H1 (cell line): ENCODE measurements at regions not wholly inside any gene's neighbourhood (a gene's known extent, or its start where the extent isn't known, plus 50 kb on each side); places are given as distances from the start of the nearest gene placed in this dataset.

Experiments used
- BCL11A ChIP-seq, 2 experiments: IDR thresholded peaks; one replicate each; pipeline ENCODE4 v1.6.1; 2011; ENCODE audit warnings: low read depth in 2 of 2, low read length in 2 of 2, mild to moderate bottlenecking in 2 of 2
- CHD1 ChIP-seq: IDR thresholded peaks from 2 replicates; pipeline ENCODE4 v1.6.1; 2012; ENCODE audit warnings: low read depth, low read length, improper control_type of control experiment
- E2F6 ChIP-seq: IDR thresholded peaks from 2 replicates; pipeline ENCODE4 v1.6.1; 2012; ENCODE audit warnings: inconsistent platforms
- EP300 ChIP-seq, 2 experiments: IDR thresholded peaks; 1 replicate in 1 of 2; 2 replicates in 1 of 2; pipeline ENCODE4 v1.6.1; 2011 to 2012; ENCODE audit warnings: low read depth in 2 of 2, low read length in 2 of 2, mild to moderate bottlenecking in 2 of 2, borderline replicate concordance in 1 of 2, inconsistent platforms in 1 of 2, moderate library complexity in 1 of 2
- TAF7 ChIP-seq: optimal IDR thresholded peaks from 2 replicates; pipeline ENCODE3; 2011; ENCODE audit warnings: low read depth, mild to moderate bottlenecking, inconsistent platforms, low read length, moderate library complexity, borderline replicate concordance

- no peak for TF ChIP-seq CHD1
- TF ChIP-seq EP300 (IDR thresholded peaks at IDR 0.05; ENCODE audit: borderline replicate concordance in 1 of 2, low read depth in 2 of 2, low read length in 2 of 2) = no peak
- no peak for TF ChIP-seq BCL11A (IDR thresholded peaks at IDR 0.05; ENCODE audit: low read depth in 2 of 2, low read length in 2 of 2)
- no peak for TF ChIP-seq E2F6
- no peak for TF ChIP-seq TAF7
Observed at GRCh38 chr18:73283788-73284187, 416.0 kb upstream of the NETO1 start (continued).
